ENCODE measurements at regions not wholly inside any gene's neighbourhood (a gene's known extent, or its start where the extent isn't known, plus 50 kb on each side); places are given as distances from the start of the nearest gene placed in this dataset.

GRCh38 chr20:57959018-57959417 is 249.2 kb upstream of the PMEPA1 start:
- TF ChIP-seq, protein P1, sequence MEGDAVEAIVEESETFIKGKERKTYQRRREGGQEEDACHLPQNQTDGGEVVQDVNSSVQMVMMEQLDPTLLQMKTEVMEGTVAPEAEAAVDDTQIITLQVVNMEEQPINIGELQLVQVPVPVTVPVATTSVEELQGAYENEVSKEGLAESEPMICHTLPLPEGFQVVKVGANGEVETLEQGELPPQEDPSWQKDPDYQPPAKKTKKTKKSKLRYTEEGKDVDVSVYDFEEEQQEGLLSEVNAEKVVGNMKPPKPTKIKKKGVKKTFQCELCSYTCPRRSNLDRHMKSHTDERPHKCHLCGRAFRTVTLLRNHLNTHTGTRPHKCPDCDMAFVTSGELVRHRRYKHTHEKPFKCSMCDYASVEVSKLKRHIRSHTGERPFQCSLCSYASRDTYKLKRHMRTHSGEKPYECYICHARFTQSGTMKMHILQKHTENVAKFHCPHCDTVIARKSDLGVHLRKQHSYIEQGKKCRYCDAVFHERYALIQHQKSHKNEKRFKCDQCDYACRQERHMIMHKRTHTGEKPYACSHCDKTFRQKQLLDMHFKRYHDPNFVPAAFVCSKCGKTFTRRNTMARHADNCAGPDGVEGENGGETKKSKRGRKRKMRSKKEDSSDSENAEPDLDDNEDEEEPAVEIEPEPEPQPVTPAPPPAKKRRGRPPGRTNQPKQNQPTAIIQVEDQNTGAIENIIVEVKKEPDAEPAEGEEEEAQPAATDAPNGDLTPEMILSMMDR (IDR thresholded peaks at IDR 0.05; ENCODE audit: insufficient read depth, low read length, poor library complexity, severe bottlenecking), result no peak
- no peak for TF ChIP-seq EZH2phosphoT487 (conservative IDR thresholded peaks at IDR 0.05; ENCODE audit: low read length)
